Chondrocyte (in vitro differentiated cells): ENCODE measurements at regions not wholly inside any gene's neighbourhood (a gene's known extent, or its start where the extent isn't known, plus 50 kb on each side); places are given as distances from the start of the nearest gene placed in this dataset.

ENCODE experiments used
- DNase-seq: peaks from one replicate; pipeline ENCODE4 v3.0.0; 2021; ENCODE audit warnings: mixed read lengths, low spot score
- H3K27ac Mint-ChIP-seq: one replicate; pipeline ENCODE4 v1.8.0; 2021; ENCODE audit warnings: mild to moderate bottlenecking, moderate library complexity, mixed read lengths; ENCODE audit not compliant: unreplicated experiment
- H3K27me3 Mint-ChIP-seq: 2 replicates; pipeline ENCODE4 v1.8.0; 2021; ENCODE audit warnings: low read depth, mixed read lengths
- H3K36me3 Mint-ChIP-seq: 2 replicates; pipeline ENCODE4 v1.8.0; 2021; ENCODE audit warnings: low read depth, mixed read lengths
- H3K4me1 Mint-ChIP-seq: 2 replicates; pipeline ENCODE4 v1.8.0; 2021; ENCODE audit warnings: low read depth, mild to moderate bottlenecking, mixed read lengths
- H3K4me3 Mint-ChIP-seq: one replicate; pipeline ENCODE4 v1.8.0; 2021; ENCODE audit warnings: mild to moderate bottlenecking, moderate library complexity, mixed read lengths; ENCODE audit not compliant: unreplicated experiment
- H3K9me3 Mint-ChIP-seq: 2 replicates; pipeline ENCODE4 v1.8.0; 2021; ENCODE audit warnings: low read depth, mixed read lengths
- CTCF ChIP-seq: fragments of 200-600 bp; sonication (generic); IDR thresholded peaks from 2 replicates; pipeline ENCODE4 v1.5.0; 2021; ENCODE audit warnings: antibody characterized with exemption, mild to moderate bottlenecking, moderate library complexity

- H3K27ac Mint-ChIP-seq: no peak overlapping the region
- TF ChIP-seq CTCF: no peak
- DNase-seq: no peak
- H3K4me3 Mint-ChIP-seq: no peak overlapping the region
- H3K27me3 Mint-ChIP-seq: peaks cover 5% of the 10 kb centered on the region
- H3K36me3 Mint-ChIP-seq: no peaks in the 10 kb centered on the region
- H3K9me3 Mint-ChIP-seq: no peaks in the 10 kb centered on the region
- no peaks in the 10 kb centered on the region for H3K4me1 Mint-ChIP-seq
Measured at GRCh38 chrX:69314436-69315348, 149.4 kb upstream of the PJA1 start.

GRCh38 chrX:69313617-69314290 is 148.5 kb upstream of the PJA1 start:
- DNase-seq: no peak
- Mint-ChIP-seq H3K4me3 (no peak overlapping the region), H3K27ac (no peak overlapping the region), H3K9me3 (no peaks in the 10 kb centered on the region), H3K36me3 (no peaks in the 10 kb centered on the region), H3K4me1 (no peaks in the 10 kb centered on the region), H3K27me3 (peaks cover 5% of the 10 kb centered on the region)
- TF ChIP-seq CTCF: no peak

GRCh38 chrX:69311936-69312670 is 146.8 kb upstream of the PJA1 start:
- no peak for TF ChIP-seq CTCF
- H3K9me3 Mint-ChIP-seq: no peaks in the 10 kb centered on the region
- H3K27me3 Mint-ChIP-seq: peaks cover 5% of the 10 kb centered on the region
- no peak overlapping the region for H3K4me3 Mint-ChIP-seq
- no peaks in the 10 kb centered on the region for H3K36me3 Mint-ChIP-seq
- H3K4me1 Mint-ChIP-seq: no peaks in the 10 kb centered on the region
- DNase-seq: no peak
- no peak overlapping the region for H3K27ac Mint-ChIP-seq

- Mint-ChIP-seq H3K36me3 (no peaks in the 10 kb centered on the region), H3K9me3 (no peaks in the 10 kb centered on the region), H3K4me3 (no peak overlapping the region), H3K4me1 (no peaks in the 10 kb centered on the region), H3K27me3 (peaks cover 5% of the 10 kb centered on the region), H3K27ac (no peak overlapping the region)
- TF ChIP-seq CTCF: no peak
- DNase-seq: no peak
Measured at GRCh38 chrX:69309074-69309792, 144.0 kb upstream of the PJA1 start.

GRCh38 chrX:69307756-69308155 is 142.5 kb upstream of the PJA1 start:
- Mint-ChIP-seq H3K4me3 (no peak overlapping the region), H3K27ac (no peak overlapping the region), H3K27me3 (peaks cover 5% of the 10 kb centered on the region), H3K9me3 (no peaks in the 10 kb centered on the region), H3K36me3 (no peaks in the 10 kb centered on the region), H3K4me1 (no peaks in the 10 kb centered on the region)
- DNase-seq: no peak
- TF ChIP-seq CTCF: no peak
